ENCODE measurements at regions not wholly inside any gene's neighbourhood (a gene's known extent, or its start where the extent isn't known, plus 50 kb on each side); places are given as distances from the start of the nearest gene placed in this dataset.

- TF ChIP-seq ZBTB49 (CRISPR knock-in tag; IDR thresholded peaks at IDR 0.05; ENCODE audit: borderline replicate concordance) (no peak), ETV1 (tag; conservative IDR thresholded peaks at IDR 0.05; ENCODE audit: low read depth) (no peak), TARDBP (IDR thresholded peaks at IDR 0.05) (no peak), SRF (CRISPR knock-in tag; IDR thresholded peaks at IDR 0.05) (no peak)
Observed at GRCh38 chr12:24415934-24416333, 466.5 kb upstream of the SOX5 start (continued).

GRCh38 chr12:24414480-24414879 is 465.0 kb upstream of the SOX5 start:
- intact Hi-C loops (cut with micrococcal nuclease), result no loop called here
- TF ChIP-seq YBX1 (IDR thresholded peaks at IDR 0.05) (no peak), HOXB6 (CRISPR knock-in tag; IDR thresholded peaks at IDR 0.05; ENCODE audit: borderline replicate concordance) (no peak), HBP1 (CRISPR knock-in tag; IDR thresholded peaks at IDR 0.05) (no peak), ZKSCAN8 (CRISPR knock-in tag; IDR thresholded peaks at IDR 0.05) (no peak), ZNF282 (CRISPR knock-in tag; IDR thresholded peaks at IDR 0.05) (no peak), CHAMP1 (IDR thresholded peaks at IDR 0.05) (no peak), NCOR1 (IDR thresholded peaks at IDR 0.05) (no peak), MLX (CRISPR knock-in tag; conservative IDR thresholded peaks at IDR 0.05) (no peak), ARID3A (IDR thresholded peaks at IDR 0.05; ENCODE audit: borderline replicate concordance, low read depth, low read length) (no peak)

More at GRCh38 chr12:24414480-24414879, 465.0 kb upstream of the SOX5 start:
- Histone ChIP-seq H3K4me1 (replicated peaks in 1 of 2; ENCODE audit: control insufficient read depth in 2 of 2, insufficient read depth in 2 of 2, low read length in 2 of 2) (no peaks in the 10 kb centered on the region), H3K27me3 (ENCODE audit: control insufficient read depth in 2 of 2, insufficient read depth in 2 of 2, low read length in 2 of 2) (no peaks in the 10 kb centered on the region), H3K36me3 (ENCODE audit: control insufficient read depth, insufficient read depth, low read length) (no peaks in the 10 kb centered on the region), H3K4me2 (ENCODE audit: insufficient read depth, low read length) (no peak overlapping the region), H3K9ac (ENCODE audit: insufficient read depth in 1 of 2, low read depth in 2 of 2, low read length in 2 of 2) (no peak overlapping the region), H4K20me1 (replicated peaks; ENCODE audit: control insufficient read depth, insufficient read depth, low read length) (no peaks in the 10 kb centered on the region), H3K27ac (ENCODE audit: extremely low read depth, low read depth, low read length) (no peak overlapping the region), H3K79me2 (ENCODE audit: control insufficient read depth, insufficient read depth, low read length) (no peaks in the 10 kb centered on the region), H3K4me3 (no peak overlapping the region), H2AFZ (ENCODE audit: low read depth, low read length) (no peak overlapping the region), H3K9me3 (replicated peaks; ENCODE audit: control insufficient read depth, insufficient read depth, low read depth, low read length) (no peaks in the 10 kb centered on the region), H3K9me1 (ENCODE audit: control insufficient read depth, insufficient read depth, low read length) (no peaks in the 10 kb centered on the region)
- POLR2A ChIA-PET, result no interaction called here
- 0% methylated on average over 5 of the region's 5 CpGs for WGBS (ENCODE audit: insufficient coverage, low coverage, missing lambda C conversion rate)
- ATAC-seq, result no peak
- in situ Hi-C loops (cut with MboI), result no loop called here
- no peak for DNase-seq (ENCODE audit: extremely low read depth in 1 of 4, low spot score in 3 of 4)
- no peak for FAIRE-seq
- CTCF ChIA-PET (ENCODE audit: low intra/inter-chr PET ratio), result no interaction called here
- BruUV-seq (replicated peaks), result no TSS peak
